ENCODE measurements at regions not wholly inside any gene's neighbourhood (a gene's known extent, or its start where the extent isn't known, plus 50 kb on each side); places are given as distances from the start of the nearest gene placed in this dataset.
A peak's percentile ranks its signal among the peaks of the same experiment; 100 is the strongest.
"Not testable (repeated sequence)": the region's sequence is repeated elsewhere in the genome, so short reads cannot be mapped to it uniquely, and the experiment has no call there.

- H3K9me3 Mint-ChIP-seq: peaks cover 7 to 26% (median 10%) of the 10 kb centered on the region in 7 donors
- no peak overlapping the region for H3K27ac Mint-ChIP-seq
- peaks cover 0 to 7% (median 0%) of the 10 kb centered on the region in 3 donors for H3K27me3 Mint-ChIP-seq
- no peak for ATAC-seq (ENCODE audit: low read depth in 2 of 2)
- H3K4me3 Mint-ChIP-seq: no peak overlapping the region
- H3K4me1 Mint-ChIP-seq: no peaks in the 10 kb centered on the region
- peaks cover 2 to 8% of the 10 kb centered on the region in 2 donors for H3K36me3 Mint-ChIP-seq
- DNase-seq: no peak
Measured at GRCh38 chr19:31531326-31531725, 182.1 kb upstream of the TSHZ3 start.

GRCh38 chr19:31532034-31532433 lies 182.8 kb upstream of the TSHZ3 start:
- peaks cover 0 to 7% (median 0%) of the 10 kb centered on the region in 3 donors for H3K27me3 Mint-ChIP-seq
- H3K36me3 Mint-ChIP-seq: peaks cover 0 to 5% of the 10 kb centered on the region in 2 donors
- H3K27ac Mint-ChIP-seq: no peak overlapping the region
- H3K9me3 Mint-ChIP-seq: peaks cover 7 to 19% (median 9%) of the 10 kb centered on the region in 7 donors
- H3K4me3 Mint-ChIP-seq: no peak overlapping the region
- ATAC-seq (ENCODE audit: low read depth in 2 of 2) (no peak), DNase-seq (no peak)
- no peaks in the 10 kb centered on the region for H3K4me1 Mint-ChIP-seq

GRCh38 chr19:31533114-31533513 lies 183.9 kb upstream of the TSHZ3 start:
- H3K27ac Mint-ChIP-seq: no peak overlapping the region
- DNase-seq (no peak), ATAC-seq (ENCODE audit: low read depth in 2 of 2) (no peak)
- H3K9me3 Mint-ChIP-seq: peaks cover 3 to 17% (median 10%) of the 10 kb centered on the region in 7 donors
- no peaks in the 10 kb centered on the region for H3K36me3 Mint-ChIP-seq
- H3K27me3 Mint-ChIP-seq: peaks cover 0 to 7% (median 0%) of the 10 kb centered on the region in 3 donors
- H3K4me3 Mint-ChIP-seq: no peak overlapping the region
- H3K4me1 Mint-ChIP-seq: no peaks in the 10 kb centered on the region

GRCh38 chr19:31534231-31534630 lies 185.0 kb upstream of the TSHZ3 start:
- Mint-ChIP-seq H3K27ac (no peak overlapping the region), H3K9me3 (peaks cover 3 to 19% (median 9%) of the 10 kb centered on the region in 7 donors), H3K4me3 (no peak overlapping the region), H3K4me1 (no peaks in the 10 kb centered on the region), H3K27me3 (peaks cover 0 to 7% (median 0%) of the 10 kb centered on the region in 3 donors), H3K36me3 (no peaks in the 10 kb centered on the region)
- no peak for DNase-seq
- ATAC-seq (ENCODE audit: low read depth in 2 of 2): no peak

GRCh38 chr19:31534786-31535657 lies 185.8 kb upstream of the TSHZ3 start:
- ATAC-seq (ENCODE audit: low read depth in 2 of 2): no peak
- no peak overlapping the region for H3K4me3 Mint-ChIP-seq
- no peaks in the 10 kb centered on the region for H3K4me1 Mint-ChIP-seq
- peaks cover 0 to 7% (median 0%) of the 10 kb centered on the region in 3 donors for H3K27me3 Mint-ChIP-seq
- H3K9me3 Mint-ChIP-seq: peaks cover 5 to 13% (median 9%) of the 10 kb centered on the region in 7 donors
- no peak overlapping the region for H3K27ac Mint-ChIP-seq
- DNase-seq: no peak
- no peaks in the 10 kb centered on the region for H3K36me3 Mint-ChIP-seq

GRCh38 chr19:31535691-31536460 lies 186.6 kb upstream of the TSHZ3 start:
- ATAC-seq (ENCODE audit: low read depth in 2 of 2) (no peak), DNase-seq (no peak)
- H3K27ac Mint-ChIP-seq: no peak overlapping the region
- H3K4me1 Mint-ChIP-seq: no peaks in the 10 kb centered on the region
- H3K36me3 Mint-ChIP-seq: no peaks in the 10 kb centered on the region
- no peak overlapping the region for H3K4me3 Mint-ChIP-seq
- H3K9me3 Mint-ChIP-seq: peaks cover 5 to 18% (median 11%) of the 10 kb centered on the region in 7 donors
- H3K27me3 Mint-ChIP-seq: peaks cover 0 to 7% (median 0%) of the 10 kb centered on the region in 3 donors

GRCh38 chr19:31537136-31537535 lies 187.9 kb upstream of the TSHZ3 start:
- H3K4me1 Mint-ChIP-seq: no peaks in the 10 kb centered on the region
- peak overlapping the region in 1 of 8 donors; percentile 53 for H3K4me3 Mint-ChIP-seq
- peaks cover 4 to 21% (median 11%) of the 10 kb centered on the region in 7 donors for H3K9me3 Mint-ChIP-seq
- no peak overlapping the region for H3K27ac Mint-ChIP-seq
- DNase-seq (no peak), ATAC-seq (ENCODE audit: low read depth in 2 of 2) (no peak)
- H3K27me3 Mint-ChIP-seq: no peaks in the 10 kb centered on the region
- no peaks in the 10 kb centered on the region for H3K36me3 Mint-ChIP-seq

- peaks cover 4 to 21% (median 11%) of the 10 kb centered on the region in 7 donors for H3K9me3 Mint-ChIP-seq
- not testable (repeated sequence) for H3K4me3 Mint-ChIP-seq; H3K36me3 Mint-ChIP-seq; H3K4me1 Mint-ChIP-seq; H3K27ac Mint-ChIP-seq; DNase-seq; ATAC-seq (ENCODE audit: low read depth in 2 of 2); H3K27me3 Mint-ChIP-seq
Measured at GRCh38 chr19:31537902-31538301, 188.7 kb upstream of the TSHZ3 start.

- no peaks in the 10 kb centered on the region for H3K36me3 Mint-ChIP-seq
- no peak overlapping the region for H3K27ac Mint-ChIP-seq
- H3K4me3 Mint-ChIP-seq: no peak overlapping the region
- H3K4me1 Mint-ChIP-seq: no peaks in the 10 kb centered on the region
- DNase-seq (no peak), ATAC-seq (ENCODE audit: low read depth in 2 of 2) (no peak)
- H3K27me3 Mint-ChIP-seq: no peaks in the 10 kb centered on the region
- peaks cover 4 to 21% (median 11%) of the 10 kb centered on the region in 7 donors for H3K9me3 Mint-ChIP-seq
Measured at GRCh38 chr19:31538879-31539278, 189.6 kb upstream of the TSHZ3 start.

- Mint-ChIP-seq H3K4me3 (no peak overlapping the region), H3K9me3 (peaks cover 6 to 21% (median 11%) of the 10 kb centered on the region in 7 donors), H3K27ac (no peak overlapping the region), H3K27me3 (no peaks in the 10 kb centered on the region), H3K36me3 (no peaks in the 10 kb centered on the region), H3K4me1 (no peaks in the 10 kb centered on the region)
- DNase-seq: no peak
- no peak for ATAC-seq (ENCODE audit: low read depth in 2 of 2)
Measured at GRCh38 chr19:31539386-31539785, 190.2 kb upstream of the TSHZ3 start.

GRCh38 chr19:31541396-31541795 lies 192.2 kb upstream of the TSHZ3 start:
- Mint-ChIP-seq H3K27me3 (no peaks in the 10 kb centered on the region), H3K9me3 (peaks cover 6 to 23% (median 13%) of the 10 kb centered on the region in 7 donors), H3K4me3 (no peak overlapping the region), H3K4me1 (no peaks in the 10 kb centered on the region), H3K36me3 (no peaks in the 10 kb centered on the region), H3K27ac (no peak overlapping the region)
- no peak for ATAC-seq (ENCODE audit: low read depth in 2 of 2)
- DNase-seq: no peak

- H3K4me1 Mint-ChIP-seq: no peaks in the 10 kb centered on the region
- no peak for DNase-seq
- H3K36me3 Mint-ChIP-seq: no peaks in the 10 kb centered on the region
- no peak for ATAC-seq (ENCODE audit: low read depth in 2 of 2)
- H3K9me3 Mint-ChIP-seq: peaks cover 0 to 15% (median 8%) of the 10 kb centered on the region in 7 donors
- H3K27me3 Mint-ChIP-seq: no peaks in the 10 kb centered on the region
- no peak overlapping the region for H3K4me3 Mint-ChIP-seq
- no peak overlapping the region for H3K27ac Mint-ChIP-seq
Measured at GRCh38 chr19:31543456-31543855, 194.2 kb upstream of the TSHZ3 start.

- DNase-seq: no peak
- Mint-ChIP-seq H3K27me3 (no peaks in the 10 kb centered on the region), H3K27ac (no peak overlapping the region), H3K9me3 (peaks cover 0 to 27% (median 6%) of the 10 kb centered on the region in 7 donors), H3K36me3 (no peaks in the 10 kb centered on the region), H3K4me3 (no peak overlapping the region), H3K4me1 (no peaks in the 10 kb centered on the region)
- ATAC-seq (ENCODE audit: low read depth in 2 of 2): no peak
Measured at GRCh38 chr19:31545777-31546176, 196.5 kb upstream of the TSHZ3 start.
